ENCODE measurements at regions not wholly inside any gene's neighbourhood (a gene's known extent, or its start where the extent isn't known, plus 50 kb on each side); places are given as distances from the start of the nearest gene placed in this dataset.

DNA sequence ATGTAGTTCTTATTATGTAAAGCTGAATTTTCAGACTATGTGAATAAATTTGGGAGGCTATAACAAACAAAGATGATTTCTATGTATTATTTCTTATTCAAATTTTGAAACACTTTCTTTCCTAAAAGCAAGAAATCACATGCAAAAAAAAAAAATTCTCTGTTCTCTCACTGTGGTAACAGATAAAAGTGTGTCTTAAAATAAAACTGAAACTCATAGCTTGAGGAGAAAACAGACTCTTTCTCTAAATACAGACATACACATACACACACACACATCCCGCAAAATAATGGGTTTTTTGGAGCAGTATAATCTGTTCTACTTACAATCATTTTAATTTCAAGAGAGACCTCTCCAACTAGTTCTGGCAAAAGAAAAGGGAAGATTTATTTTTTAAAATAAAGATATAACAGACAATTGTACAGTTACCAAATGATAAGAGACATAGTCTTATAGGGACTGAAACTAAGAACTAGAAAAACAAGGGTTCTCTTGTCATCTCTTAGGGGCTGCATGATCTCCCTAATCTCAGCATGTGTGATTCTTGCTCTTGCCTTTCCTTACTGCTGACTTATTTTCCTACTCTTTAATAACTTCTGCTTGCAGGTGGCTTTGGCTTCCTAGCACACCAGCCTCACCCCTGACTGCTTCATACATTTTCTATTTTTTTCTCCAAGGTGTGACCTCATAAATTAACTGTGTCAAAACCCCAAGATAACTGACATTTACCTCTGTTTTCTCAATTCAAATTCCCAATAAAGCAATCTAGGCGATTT is 483.5 kb upstream of the POT1 start:
- intact Hi-C loops (cut with DNase I; ENCODE audit: low total_unique reads): no loop called here
- DNase-seq: no peak
- 52 to 75% (median 69%) methylated on average over 2 of the region's 2 CpGs for WGBS, 5 donors

DNA sequence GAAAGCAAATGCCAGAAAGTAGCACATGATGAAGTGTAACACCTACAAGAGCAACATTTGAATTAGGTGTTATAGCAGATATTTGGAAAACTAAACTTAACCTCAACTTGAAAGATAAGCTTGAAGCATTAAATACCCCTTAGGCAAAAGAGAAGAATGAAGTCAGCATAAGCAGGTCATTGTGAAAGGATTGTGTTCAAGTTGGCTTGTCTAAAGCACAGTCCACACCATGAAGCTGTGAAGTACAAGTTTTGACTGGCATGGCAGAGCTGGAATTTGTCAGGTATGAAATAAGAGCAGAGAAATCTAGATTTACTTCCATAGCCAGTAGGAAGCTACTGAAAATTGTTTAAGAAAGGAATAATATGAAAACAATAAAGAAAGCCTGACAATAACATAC is 480.3 kb upstream of the POT1 start:
- TF ChIP-seq POLR2A (IDR thresholded peaks at IDR 0.05) (no peak), POLR2AphosphoS5 (IDR thresholded peaks at IDR 0.05) (no peak)
- TF ChIP-seq, protein P1, sequence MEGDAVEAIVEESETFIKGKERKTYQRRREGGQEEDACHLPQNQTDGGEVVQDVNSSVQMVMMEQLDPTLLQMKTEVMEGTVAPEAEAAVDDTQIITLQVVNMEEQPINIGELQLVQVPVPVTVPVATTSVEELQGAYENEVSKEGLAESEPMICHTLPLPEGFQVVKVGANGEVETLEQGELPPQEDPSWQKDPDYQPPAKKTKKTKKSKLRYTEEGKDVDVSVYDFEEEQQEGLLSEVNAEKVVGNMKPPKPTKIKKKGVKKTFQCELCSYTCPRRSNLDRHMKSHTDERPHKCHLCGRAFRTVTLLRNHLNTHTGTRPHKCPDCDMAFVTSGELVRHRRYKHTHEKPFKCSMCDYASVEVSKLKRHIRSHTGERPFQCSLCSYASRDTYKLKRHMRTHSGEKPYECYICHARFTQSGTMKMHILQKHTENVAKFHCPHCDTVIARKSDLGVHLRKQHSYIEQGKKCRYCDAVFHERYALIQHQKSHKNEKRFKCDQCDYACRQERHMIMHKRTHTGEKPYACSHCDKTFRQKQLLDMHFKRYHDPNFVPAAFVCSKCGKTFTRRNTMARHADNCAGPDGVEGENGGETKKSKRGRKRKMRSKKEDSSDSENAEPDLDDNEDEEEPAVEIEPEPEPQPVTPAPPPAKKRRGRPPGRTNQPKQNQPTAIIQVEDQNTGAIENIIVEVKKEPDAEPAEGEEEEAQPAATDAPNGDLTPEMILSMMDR (IDR thresholded peaks at IDR 0.05 in 8 of 11, conservative IDR thresholded peaks at IDR 0.05 in 3 of 11): no peak
- H3K4me3 ChIP-seq: no peak overlapping the region
- no peak for DNase-seq
- no peaks in the 10 kb centered on the region for H3K9me3 ChIP-seq
- no peaks in the 10 kb centered on the region for H3K4me1 ChIP-seq
- H3K36me3 ChIP-seq: no peaks in the 10 kb centered on the region
- intact Hi-C loops (cut with DNase I; ENCODE audit: low total_unique reads): no loop called here
- H3K27me3 ChIP-seq (replicated peaks in 1 of 7): no peaks in the 10 kb centered on the region
- no peak overlapping the region for H3K27ac ChIP-seq

More for the DNA sequence above, 483.5 kb upstream of the POT1 start:
- no peaks in the 10 kb centered on the region for H3K27me3 ChIP-seq (replicated peaks in 1 of 7)
- no peak overlapping the region for H3K4me3 ChIP-seq
- TF ChIP-seq, protein P1 (IDR thresholded peaks at IDR 0.05 in 8 of 11, conservative IDR thresholded peaks at IDR 0.05 in 3 of 11): no peak
- no peak for TF ChIP-seq POLR2AphosphoS5 (IDR thresholded peaks at IDR 0.05)
- no peak for TF ChIP-seq POLR2A (IDR thresholded peaks at IDR 0.05)
- no peaks in the 10 kb centered on the region for H3K36me3 ChIP-seq
- H3K9me3 ChIP-seq: peaks cover 0 to 8% (median 0%) of the 10 kb centered on the region in 8 donors
- H3K4me1 ChIP-seq: no peaks in the 10 kb centered on the region
- H3K27ac ChIP-seq: no peak overlapping the region

DNA sequence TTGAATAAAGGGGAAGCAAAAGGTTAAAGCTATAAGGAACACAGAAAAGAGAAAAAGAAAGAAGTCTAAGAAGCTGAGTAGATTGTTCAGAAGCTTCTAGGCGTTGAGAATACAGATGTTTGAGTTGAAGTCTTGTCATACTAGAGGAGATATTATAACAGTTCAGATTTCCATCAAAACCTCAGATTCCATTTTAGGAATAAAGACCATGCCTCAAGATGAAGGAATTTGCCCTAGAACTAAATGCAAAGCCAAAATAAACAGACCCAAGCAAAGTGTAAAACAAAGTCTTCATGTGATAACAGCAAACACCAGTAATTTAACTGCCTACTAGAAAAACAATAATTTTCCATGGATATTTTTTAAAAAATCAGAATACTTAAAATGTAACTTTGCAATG is 476.5 kb upstream of the POT1 start:
- Histone ChIP-seq H3K4me3 (no peak overlapping the region), H3K4me1 (no peaks in the 10 kb centered on the region), H3K9me3 (no peaks in the 10 kb centered on the region), H3K27me3 (replicated peaks in 1 of 7) (no peaks in the 10 kb centered on the region), H3K36me3 (no peaks in the 10 kb centered on the region), H3K27ac (no peak overlapping the region)
- DNase-seq: no peak
- WGBS, 5 donors: 56 to 77% (median 57%) methylated on average over 1 of the region's 1 CpG
- intact Hi-C loops (cut with DNase I; ENCODE audit: low total_unique reads): no loop called here
- TF ChIP-seq, protein P1 (IDR thresholded peaks at IDR 0.05 in 8 of 11, conservative IDR thresholded peaks at IDR 0.05 in 3 of 11): no peak
- TF ChIP-seq POLR2AphosphoS5 (IDR thresholded peaks at IDR 0.05): no peak
- no peak for TF ChIP-seq POLR2A (IDR thresholded peaks at IDR 0.05)

DNA sequence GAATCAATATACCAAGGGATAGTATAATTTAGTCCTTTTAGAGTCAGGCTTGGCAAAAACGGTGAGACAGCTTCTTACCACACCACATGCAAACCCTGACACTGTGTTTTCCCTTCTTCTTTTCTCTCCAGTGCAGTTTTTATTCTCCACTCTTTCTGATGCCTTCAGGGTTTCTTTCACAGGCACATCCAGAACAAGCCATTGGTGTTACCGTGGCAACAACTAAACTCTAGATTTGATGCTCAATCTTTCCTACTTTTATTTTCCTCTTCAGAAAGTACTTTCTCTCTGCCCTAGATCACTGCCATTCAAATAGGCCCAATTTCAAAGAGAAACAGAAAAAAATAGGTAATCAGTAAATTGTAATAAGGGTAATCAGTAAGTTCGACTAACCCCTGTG is 469.8 kb upstream of the POT1 start:
- Histone ChIP-seq H3K4me3 (no peak overlapping the region), H3K27me3 (replicated peaks in 1 of 7) (no peaks in the 10 kb centered on the region), H3K9me3 (peaks cover 0 to 10% (median 0%) of the 10 kb centered on the region in 8 donors), H3K4me1 (no peaks in the 10 kb centered on the region), H3K36me3 (no peaks in the 10 kb centered on the region), H3K27ac (no peak overlapping the region)
- TF ChIP-seq, protein P1 (IDR thresholded peaks at IDR 0.05 in 8 of 11, conservative IDR thresholded peaks at IDR 0.05 in 3 of 11): no peak
- TF ChIP-seq POLR2A (IDR thresholded peaks at IDR 0.05) (no peak), POLR2AphosphoS5 (IDR thresholded peaks at IDR 0.05) (no peak)
- intact Hi-C loops (cut with DNase I; ENCODE audit: low total_unique reads): no loop called here
- 78 to 91% (median 86%) methylated on average over 3 of the region's 3 CpGs for WGBS, 5 donors
- no peak for DNase-seq

All from spleen (tissue), 11 donors.